ENCODE measurements at regions not wholly inside any gene's neighbourhood (a gene's known extent, or its start where the extent isn't known, plus 50 kb on each side); places are given as distances from the start of the nearest gene placed in this dataset.

- Histone ChIP-seq H3K4me3 (no peak overlapping the region), H3K27me3 (no peaks in the 10 kb centered on the region), H3K36me3 (no peaks in the 10 kb centered on the region), H3K4me1 (no peaks in the 10 kb centered on the region), H3K9me3 (no peaks in the 10 kb centered on the region), H3K27ac (no peak overlapping the region)
- DNase-seq, result no peak
- 48 to 70% (median 65%) methylated on average over 4 of the region's 4 CpGs; no CpG with 5 or more reads in 2 of the 5 donors for WGBS, 5 donors
- intact Hi-C loops (cut with DNase I; ENCODE audit: low total_unique reads), result no loop called here
- no peak for TF ChIP-seq EP300 (IDR thresholded peaks at IDR 0.05)
- TF ChIP-seq POLR2AphosphoS5 (IDR thresholded peaks at IDR 0.05), result no peak
- no peak for TF ChIP-seq CTCF (IDR thresholded peaks at IDR 0.05)
- TF ChIP-seq POLR2A (IDR thresholded peaks at IDR 0.05), result no peak
Observed at GRCh38 chrY:8541306-8541705, 796.0 kb upstream of the TSPY4 start.

- no peak overlapping the region for H3K4me3 ChIP-seq
Observed at GRCh38 chrY:8544715-8545114, 792.5 kb upstream of the TSPY4 start.

GRCh38 chrY:8547931-8548330, 789.3 kb upstream of the TSPY4 start:
- no peak for TF ChIP-seq POLR2A (IDR thresholded peaks at IDR 0.05)
- no peak for TF ChIP-seq EP300 (IDR thresholded peaks at IDR 0.05)
- H3K36me3 ChIP-seq, result no peaks in the 10 kb centered on the region
- no peaks in the 10 kb centered on the region for H3K9me3 ChIP-seq
- H3K27me3 ChIP-seq, result no peaks in the 10 kb centered on the region
- H3K4me1 ChIP-seq, result no peaks in the 10 kb centered on the region
- no peak overlapping the region for H3K4me3 ChIP-seq
- no peak overlapping the region for H3K27ac ChIP-seq
- intact Hi-C loops (cut with DNase I; ENCODE audit: low total_unique reads), result no loop called here
- no peak for DNase-seq

More at GRCh38 chrY:8544715-8545114, 792.5 kb upstream of the TSPY4 start:
- H3K36me3 ChIP-seq, result no peaks in the 10 kb centered on the region
- H3K4me1 ChIP-seq, result no peaks in the 10 kb centered on the region
- no peak for DNase-seq
- H3K27me3 ChIP-seq, result no peaks in the 10 kb centered on the region
- intact Hi-C loops (cut with DNase I; ENCODE audit: low total_unique reads), result no loop called here
- TF ChIP-seq POLR2AphosphoS5 (IDR thresholded peaks at IDR 0.05) (no peak), EP300 (IDR thresholded peaks at IDR 0.05) (no peak), CTCF (IDR thresholded peaks at IDR 0.05) (no peak), POLR2A (IDR thresholded peaks at IDR 0.05) (no peak)
- H3K9me3 ChIP-seq, result no peaks in the 10 kb centered on the region
- WGBS, 5 donors, result 44 to 76% (median 58%) methylated on average over 2 of the region's 2 CpGs; no CpG with 5 or more reads in 2 of the 5 donors
- no peak overlapping the region for H3K27ac ChIP-seq

- no peak overlapping the region for H3K4me3 ChIP-seq
- H3K27me3 ChIP-seq, result no peaks in the 10 kb centered on the region
- WGBS, 5 donors, result 33 to 63% (median 56%) methylated on average over 1 to 2 of the region's 2 CpGs; no CpG with 5 or more reads in 2 of the 5 donors
- no peak overlapping the region for H3K27ac ChIP-seq
- H3K4me1 ChIP-seq, result no peaks in the 10 kb centered on the region
- DNase-seq, result no peak
- TF ChIP-seq CTCF (IDR thresholded peaks at IDR 0.05) (no peak), EP300 (IDR thresholded peaks at IDR 0.05) (no peak), POLR2AphosphoS5 (IDR thresholded peaks at IDR 0.05) (no peak), POLR2A (IDR thresholded peaks at IDR 0.05) (no peak)
- no peaks in the 10 kb centered on the region for H3K36me3 ChIP-seq
- no peaks in the 10 kb centered on the region for H3K9me3 ChIP-seq
- intact Hi-C loops (cut with DNase I; ENCODE audit: low total_unique reads), result no loop called here
Observed at GRCh38 chrY:8551323-8551722, 785.9 kb upstream of the TSPY4 start.

GRCh38 chrY:8552168-8552805, 785.0 kb upstream of the TSPY4 start:
- intact Hi-C loops (cut with DNase I; ENCODE audit: low total_unique reads), result no loop called here
- Histone ChIP-seq H3K36me3 (no peaks in the 10 kb centered on the region), H3K27me3 (no peaks in the 10 kb centered on the region), H3K4me3 (no peak overlapping the region), H3K4me1 (no peaks in the 10 kb centered on the region), H3K9me3 (no peaks in the 10 kb centered on the region), H3K27ac (no peak overlapping the region)
- no peak for DNase-seq
- TF ChIP-seq POLR2AphosphoS5 (IDR thresholded peaks at IDR 0.05), result no peak
- TF ChIP-seq EP300 (IDR thresholded peaks at IDR 0.05), result no peak
- 42 to 58% (median 54%) methylated on average over 1 of the region's 1 CpG; no CpG with 5 or more reads in 2 of the 5 donors for WGBS, 5 donors

All from stomach (tissue), 8 donors.